ENCODE measurements at regions not wholly inside any gene's neighbourhood (a gene's known extent, or its start where the extent isn't known, plus 50 kb on each side); places are given as distances from the start of the nearest gene placed in this dataset.
"Not testable (repeated sequence)": the region's sequence is repeated elsewhere in the genome, so short reads cannot be mapped to it uniquely, and the experiment has no call there.

DNA sequence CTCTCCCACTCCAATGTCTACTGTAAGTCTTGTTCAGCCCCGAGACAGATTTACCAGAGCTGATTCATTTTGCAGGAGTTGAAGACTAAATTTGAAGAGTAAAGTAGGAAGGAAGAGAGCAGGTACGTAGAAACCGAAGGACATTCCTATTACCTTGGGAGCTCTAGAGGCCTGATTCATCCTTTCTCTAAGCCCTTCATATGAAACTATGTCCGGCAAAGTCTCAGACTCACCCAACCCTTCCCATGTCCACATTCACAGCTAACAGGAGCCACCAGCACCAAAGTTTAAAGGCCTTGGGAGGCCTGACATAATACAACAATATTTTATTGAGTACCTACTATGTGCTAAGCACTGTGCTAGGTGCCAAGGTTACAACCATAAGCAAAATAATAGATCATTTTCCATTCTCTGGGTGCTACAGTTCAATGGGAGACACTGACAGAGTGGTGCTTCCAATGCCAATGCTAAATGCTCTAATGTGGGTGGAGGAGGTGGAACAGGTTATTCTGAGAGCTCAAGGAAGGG lies 86.6 kb downstream of the PHLDA1 start:
- no peak overlapping the region for H3K4me2 ChIP-seq (ENCODE audit: low read length)
- H3K79me2 ChIP-seq = no peaks in the 10 kb centered on the region
- no peaks in the 10 kb centered on the region for H3K36me3 ChIP-seq (ENCODE audit: control insufficient read depth, insufficient read depth, low read length)
- no peak overlapping the region for H3K27ac ChIP-seq
- H2AFZ ChIP-seq = no peak overlapping the region
- TF ChIP-seq, protein P1, sequence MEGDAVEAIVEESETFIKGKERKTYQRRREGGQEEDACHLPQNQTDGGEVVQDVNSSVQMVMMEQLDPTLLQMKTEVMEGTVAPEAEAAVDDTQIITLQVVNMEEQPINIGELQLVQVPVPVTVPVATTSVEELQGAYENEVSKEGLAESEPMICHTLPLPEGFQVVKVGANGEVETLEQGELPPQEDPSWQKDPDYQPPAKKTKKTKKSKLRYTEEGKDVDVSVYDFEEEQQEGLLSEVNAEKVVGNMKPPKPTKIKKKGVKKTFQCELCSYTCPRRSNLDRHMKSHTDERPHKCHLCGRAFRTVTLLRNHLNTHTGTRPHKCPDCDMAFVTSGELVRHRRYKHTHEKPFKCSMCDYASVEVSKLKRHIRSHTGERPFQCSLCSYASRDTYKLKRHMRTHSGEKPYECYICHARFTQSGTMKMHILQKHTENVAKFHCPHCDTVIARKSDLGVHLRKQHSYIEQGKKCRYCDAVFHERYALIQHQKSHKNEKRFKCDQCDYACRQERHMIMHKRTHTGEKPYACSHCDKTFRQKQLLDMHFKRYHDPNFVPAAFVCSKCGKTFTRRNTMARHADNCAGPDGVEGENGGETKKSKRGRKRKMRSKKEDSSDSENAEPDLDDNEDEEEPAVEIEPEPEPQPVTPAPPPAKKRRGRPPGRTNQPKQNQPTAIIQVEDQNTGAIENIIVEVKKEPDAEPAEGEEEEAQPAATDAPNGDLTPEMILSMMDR (IDR thresholded peaks at IDR 0.05) = no peak
- no peak overlapping the region for H3K9ac ChIP-seq
- H3K27me3 ChIP-seq (ENCODE audit: control insufficient read depth, insufficient read depth, low read length) = no peaks in the 10 kb centered on the region
- H3K4me3 ChIP-seq (ENCODE audit: low read depth, low read length) = no peak overlapping the region
- no peaks in the 10 kb centered on the region for H3K4me1 ChIP-seq
- no peaks in the 10 kb centered on the region for H3K9me3 ChIP-seq (ENCODE audit: control insufficient read depth, low read length)

DNA sequence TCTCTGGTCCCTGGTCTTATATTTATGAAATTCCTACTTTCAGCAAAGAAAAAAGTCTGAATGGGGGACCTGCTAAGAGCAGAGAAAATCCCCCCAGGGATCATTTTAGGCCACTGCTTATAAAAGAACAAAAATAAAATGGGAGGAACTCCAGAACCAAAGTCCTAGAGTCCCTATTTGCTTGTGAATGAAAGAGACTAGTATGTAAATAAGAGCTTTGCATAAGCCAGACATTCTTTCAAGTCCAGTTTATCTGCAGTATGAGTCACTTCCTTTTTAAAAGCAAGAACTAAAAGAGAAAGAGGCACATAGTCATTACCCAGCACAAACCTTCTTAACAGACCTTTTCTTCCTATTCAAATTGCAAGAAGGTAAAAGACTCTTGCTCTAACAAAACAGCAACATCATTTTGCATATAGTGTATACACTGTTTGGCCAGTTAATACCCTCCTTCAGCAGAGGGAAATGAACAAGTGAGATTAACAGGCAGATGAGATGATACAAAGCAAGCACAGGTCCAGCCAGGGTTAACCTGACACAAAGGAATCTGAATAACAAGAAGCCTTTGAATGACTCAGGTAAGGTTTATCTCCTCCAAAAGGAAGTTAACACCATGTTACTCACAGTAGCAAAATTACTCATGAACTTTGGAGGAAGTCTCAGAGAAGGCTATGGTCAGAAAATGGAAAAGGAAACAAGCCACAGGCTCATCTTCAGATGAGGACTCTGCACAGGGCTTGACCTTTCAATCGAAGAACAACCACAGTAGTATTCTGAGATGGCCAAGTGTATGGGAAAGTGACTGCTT lies 87.3 kb downstream of the PHLDA1 start:
- Histone ChIP-seq H3K4me3 (ENCODE audit: low read depth, low read length) (no peak overlapping the region), H3K36me3 (ENCODE audit: control insufficient read depth, insufficient read depth, low read length) (no peaks in the 10 kb centered on the region), H3K9me3 (ENCODE audit: control insufficient read depth, low read length) (no peaks in the 10 kb centered on the region), H3K27ac (no peak overlapping the region), H3K9ac (no peak overlapping the region), H3K79me2 (no peaks in the 10 kb centered on the region), H3K27me3 (ENCODE audit: control insufficient read depth, insufficient read depth, low read length) (no peaks in the 10 kb centered on the region), H2AFZ (no peak overlapping the region), H3K4me1 (no peaks in the 10 kb centered on the region), H3K4me2 (ENCODE audit: low read length) (no peak overlapping the region)
- TF ChIP-seq, protein P1 (IDR thresholded peaks at IDR 0.05) = no peak

DNA sequence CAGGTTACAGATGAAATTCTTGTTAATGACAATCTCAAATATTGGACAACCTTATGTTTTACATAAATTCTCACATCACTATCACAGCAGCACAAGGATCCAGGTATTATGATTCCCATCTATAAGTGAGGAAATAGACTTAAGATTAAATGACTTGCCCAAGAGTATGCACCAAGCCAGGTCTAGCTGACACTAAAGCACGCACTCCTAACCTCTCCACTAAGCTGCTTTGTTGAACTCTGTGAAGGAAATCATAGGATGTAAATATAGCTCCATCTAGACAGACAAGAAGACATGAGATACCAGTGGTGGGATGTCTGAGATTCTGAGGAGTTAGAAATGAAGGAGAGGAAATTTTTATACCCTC lies 87.9 kb downstream of the PHLDA1 start:
- no peak overlapping the region for H2AFZ ChIP-seq
- H3K4me3 ChIP-seq (ENCODE audit: low read depth, low read length) = no peak overlapping the region
- H3K4me1 ChIP-seq = no peaks in the 10 kb centered on the region
- no peaks in the 10 kb centered on the region for H3K36me3 ChIP-seq (ENCODE audit: control insufficient read depth, insufficient read depth, low read length)
- no peaks in the 10 kb centered on the region for H3K79me2 ChIP-seq
- H3K9ac ChIP-seq = no peak overlapping the region
- no peaks in the 10 kb centered on the region for H3K27me3 ChIP-seq (ENCODE audit: control insufficient read depth, insufficient read depth, low read length)
- H3K9me3 ChIP-seq (ENCODE audit: control insufficient read depth, low read length) = no peaks in the 10 kb centered on the region
- TF ChIP-seq, protein P1 (IDR thresholded peaks at IDR 0.05) = no peak
- no peak overlapping the region for H3K27ac ChIP-seq
- no peak overlapping the region for H3K4me2 ChIP-seq (ENCODE audit: low read length)

DNA sequence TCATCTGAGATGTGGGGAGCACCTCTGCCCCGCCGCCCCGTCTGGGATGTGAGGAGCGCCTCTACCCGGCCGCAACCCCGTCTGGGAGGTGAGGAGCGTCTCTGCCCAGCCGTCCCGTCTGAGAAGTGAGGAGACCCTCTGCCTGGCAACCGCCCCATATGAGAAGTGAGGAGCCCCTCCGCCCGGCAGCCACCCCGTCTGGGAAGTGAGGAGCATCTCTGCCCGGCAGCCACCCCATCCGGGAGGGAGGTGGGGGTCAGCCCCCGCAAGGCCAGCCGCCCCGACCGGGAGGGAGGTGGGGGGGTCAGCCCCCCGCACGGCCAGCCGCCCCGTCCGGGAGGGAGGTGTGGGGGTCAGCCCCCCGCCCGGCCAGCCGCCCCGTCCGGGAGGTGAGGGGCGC lies 89.9 kb downstream of the PHLDA1 start:
- H3K4me2 ChIP-seq (ENCODE audit: low read length); H3K9me3 ChIP-seq (ENCODE audit: control insufficient read depth, low read length); H3K27me3 ChIP-seq (ENCODE audit: control insufficient read depth, insufficient read depth, low read length); H3K36me3 ChIP-seq (ENCODE audit: control insufficient read depth, insufficient read depth, low read length); H3K4me1 ChIP-seq; H3K27ac ChIP-seq; H3K4me3 ChIP-seq (ENCODE audit: low read depth, low read length); H2AFZ ChIP-seq; H3K79me2 ChIP-seq; H3K9ac ChIP-seq: not testable (repeated sequence)

DNA sequence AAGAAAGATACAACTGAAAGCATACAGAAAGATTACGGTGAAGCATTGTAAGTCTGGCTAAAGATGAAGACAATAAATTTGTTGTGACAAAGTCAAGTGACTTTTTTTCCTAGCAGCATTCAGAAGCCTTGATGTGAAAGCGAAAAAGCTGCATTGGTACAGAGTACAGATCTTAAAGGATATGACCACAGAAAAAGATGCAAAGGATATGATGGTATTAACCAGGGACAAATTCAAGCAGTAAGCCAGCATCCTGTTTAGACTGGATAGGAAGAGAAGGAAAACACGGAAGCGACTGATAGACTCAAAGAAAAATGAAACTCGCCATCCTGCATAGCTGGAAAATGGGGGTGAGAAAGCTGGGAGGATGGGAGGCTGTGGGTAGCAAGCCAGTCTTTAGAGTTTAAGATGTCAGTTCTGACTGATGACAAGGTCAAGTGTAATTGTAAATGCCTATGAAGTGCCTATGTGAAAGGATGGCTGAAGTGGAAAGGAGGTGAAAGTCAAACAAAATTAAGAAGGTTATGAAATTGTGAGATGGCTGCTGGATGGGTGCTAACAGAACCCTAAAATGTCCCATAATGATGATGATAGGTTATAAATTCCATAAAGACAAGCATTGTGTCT lies 92.4 kb downstream of the PHLDA1 start:
- TF ChIP-seq, protein P1 (IDR thresholded peaks at IDR 0.05) = no peak
- Histone ChIP-seq H3K79me2 (no peaks in the 10 kb centered on the region), H3K36me3 (ENCODE audit: control insufficient read depth, insufficient read depth, low read length) (no peaks in the 10 kb centered on the region), H3K9me3 (ENCODE audit: control insufficient read depth, low read length) (no peaks in the 10 kb centered on the region), H3K27me3 (ENCODE audit: control insufficient read depth, insufficient read depth, low read length) (no peaks in the 10 kb centered on the region), H3K27ac (no peak overlapping the region), H2AFZ (no peak overlapping the region), H3K4me2 (ENCODE audit: low read length) (no peak overlapping the region), H3K9ac (no peak overlapping the region), H3K4me3 (ENCODE audit: low read depth, low read length) (no peak overlapping the region), H3K4me1 (no peaks in the 10 kb centered on the region)
